Activated B cell treated with CpG ODN at 0.5 μM for 24 hours (primary cell): ENCODE measurements at regions not wholly inside any gene's neighbourhood (a gene's known extent, or its start where the extent isn't known, plus 50 kb on each side); places are given as distances from the start of the nearest gene placed in this dataset.

Source experiments
- ATAC-seq: fragments of 200-7000 bp; cut with Tn5 transposase; one replicate; pipeline ENCODE4 v1.10.0; 2021; ENCODE audit warnings: low read depth, mild to moderate bottlenecking, moderate library complexity
- CTCF ChIA-PET: fragments of 350-600 bp; sonication (Branson Sonifier 250); formaldehyde crosslinking; loops from one replicate; lab custom pipeline; 2021; ENCODE audit warnings: antibody characterized with exemption; lab: Charles Lee
- POLR2A ChIA-PET: fragments of 350-600 bp; sonication (Branson Sonifier 250); formaldehyde crosslinking; loops from one replicate; lab custom pipeline; 2021; ENCODE audit warnings: antibody characterized with exemption; lab: Charles Lee
- DNase-seq: peaks from one replicate; pipeline ENCODE4 v3.0.0; 2022
- H3K27ac Mint-ChIP-seq: one replicate; pipeline ENCODE4 v1.8.0; 2020; ENCODE audit warnings: mixed read lengths
- H3K27me3 Mint-ChIP-seq: one replicate; pipeline ENCODE4 v1.8.0; 2021; ENCODE audit warnings: mixed read lengths
- H3K36me3 Mint-ChIP-seq: one replicate; pipeline ENCODE4 v1.8.0; 2021; ENCODE audit warnings: low read depth, mixed read lengths
- H3K4me1 Mint-ChIP-seq: one replicate; pipeline ENCODE4 v1.8.0; 2021; ENCODE audit warnings: mixed read lengths
- H3K4me3 Mint-ChIP-seq: one replicate; pipeline ENCODE4 v1.8.0; 2020; ENCODE audit warnings: mild to moderate bottlenecking, mixed read lengths
- H3K9me3 Mint-ChIP-seq: one replicate; pipeline ENCODE4 v1.8.0; 2020; ENCODE audit warnings: mixed read lengths
- CTCF ChIP-seq: fragments of 200-600 bp; IDR thresholded peaks from one replicate; pipeline ENCODE4 v1.8.0; 2022; ENCODE audit warnings: antibody characterized with exemption, mild to moderate bottlenecking
- intact Hi-C: fragments of 100-400 bp; cut with micrococcal nuclease; formaldehyde crosslinking; loops from one replicate; pipeline ENCODE4 v1.15.1; 2024

GRCh38 chr14:21995332-21995731 lies 321.7 kb upstream of the OR4E1 start:
- POLR2A ChIA-PET = no interaction called here
- no peak for TF ChIP-seq CTCF
- H3K27me3 Mint-ChIP-seq = peaks cover 46% of the 10 kb centered on the region
- H3K4me1 Mint-ChIP-seq = no peaks in the 10 kb centered on the region
- no peak overlapping the region for H3K27ac Mint-ChIP-seq
- no peaks in the 10 kb centered on the region for H3K9me3 Mint-ChIP-seq
- no peak overlapping the region for H3K4me3 Mint-ChIP-seq
- DNase-seq (no peak), ATAC-seq (no peak)
- CTCF ChIA-PET = no interaction called here
- intact Hi-C loops = no loop called here
- no peaks in the 10 kb centered on the region for H3K36me3 Mint-ChIP-seq

GRCh38 chr14:21993837-21994236 lies 320.2 kb upstream of the OR4E1 start:
- no peaks in the 10 kb centered on the region for H3K36me3 Mint-ChIP-seq
- intact Hi-C loops = no loop called here
- peaks cover 43% of the 10 kb centered on the region for H3K27me3 Mint-ChIP-seq
- POLR2A ChIA-PET = no interaction called here
- H3K4me1 Mint-ChIP-seq = no peaks in the 10 kb centered on the region
- CTCF ChIA-PET = no interaction called here
- H3K27ac Mint-ChIP-seq = no peak overlapping the region
- no peaks in the 10 kb centered on the region for H3K9me3 Mint-ChIP-seq
- TF ChIP-seq CTCF = no peak
- DNase-seq = no peak
- H3K4me3 Mint-ChIP-seq = no peak overlapping the region
- no peak for ATAC-seq

- CTCF ChIA-PET = interaction anchor here (1.1 to 2.1 kb wide), 2 partner anchors 13 to 15 kb away, joined by 4 to 7 read pairs; no protein-coding TSS in a partner anchor
- peaks cover 43% of the 10 kb centered on the region for H3K27me3 Mint-ChIP-seq
- ATAC-seq (no peak), DNase-seq (no peak)
- H3K4me3 Mint-ChIP-seq = no peak overlapping the region
- intact Hi-C loops = no loop called here
- no peak for TF ChIP-seq CTCF
- H3K27ac Mint-ChIP-seq = no peak overlapping the region
- POLR2A ChIA-PET = no interaction called here
- H3K36me3 Mint-ChIP-seq = no peaks in the 10 kb centered on the region
- no peaks in the 10 kb centered on the region for H3K9me3 Mint-ChIP-seq
- H3K4me1 Mint-ChIP-seq = no peaks in the 10 kb centered on the region
These were observed 319.5 kb upstream of the OR4E1 start for GRCh38 chr14:21993070-21993469.

GRCh38 chr14:21991130-21991529 lies 317.5 kb upstream of the OR4E1 start:
- ChIA-PET POLR2A (no interaction called here), CTCF (interaction anchor here (1.0 to 2.1 kb wide), 5 partner anchors 11 to 73 kb away, joined by 3 to 7 read pairs (median 3); no protein-coding TSS in a partner anchor)
- H3K4me3 Mint-ChIP-seq = no peak overlapping the region
- no peak overlapping the region for H3K27ac Mint-ChIP-seq
- intact Hi-C loops = no loop called here
- H3K36me3 Mint-ChIP-seq = no peaks in the 10 kb centered on the region
- no peaks in the 10 kb centered on the region for H3K9me3 Mint-ChIP-seq
- ATAC-seq = no peak
- H3K27me3 Mint-ChIP-seq = peaks cover 42% of the 10 kb centered on the region
- no peak for TF ChIP-seq CTCF
- H3K4me1 Mint-ChIP-seq = no peaks in the 10 kb centered on the region
- no peak for DNase-seq

- Mint-ChIP-seq H3K27me3 (peaks cover 39% of the 10 kb centered on the region), H3K4me1 (no peaks in the 10 kb centered on the region), H3K27ac (no peak overlapping the region), H3K4me3 (no peak overlapping the region), H3K36me3 (no peaks in the 10 kb centered on the region), H3K9me3 (no peaks in the 10 kb centered on the region)
- intact Hi-C loops = no loop called here
- ATAC-seq (no peak), DNase-seq (no peak)
- no peak for TF ChIP-seq CTCF
- POLR2A ChIA-PET = no interaction called here
- CTCF ChIA-PET = interaction anchor here (1.0 to 1.8 kb wide), 4 partner anchors 10 to 72 kb away, joined by 3 to 4 read pairs (median 3); no protein-coding TSS in a partner anchor
These were observed 316.5 kb upstream of the OR4E1 start for GRCh38 chr14:21990116-21990515.
